H9 (cell line): ENCODE measurements at regions not wholly inside any gene's neighbourhood (a gene's known extent, or its start where the extent isn't known, plus 50 kb on each side); places are given as distances from the start of the nearest gene placed in this dataset.

Experiments used
- DNase-seq: peaks from one replicate; pipeline ENCODE4 v3.0.0-alpha.2; 2017
- H2AFZ ChIP-seq: one replicate; pipeline ENCODE4 v1.6.1; 2013; ENCODE audit warnings: mild to moderate bottlenecking, low read length, control low read depth, moderate library complexity
- H2AK5ac ChIP-seq: 2 replicates; pipeline ENCODE4 v1.6.1; 2013; ENCODE audit warnings: low read length, control low read depth, mixed read lengths; ENCODE audit not compliant: insufficient read length
- H2BK120ac ChIP-seq: one replicate; pipeline ENCODE4 v1.6.1; 2013; ENCODE audit warnings: low read depth, mild to moderate bottlenecking, low read length, control low read depth, inconsistent platforms; ENCODE audit not compliant: poor library complexity, severe bottlenecking
- H2BK12ac ChIP-seq: 2 replicates; pipeline ENCODE4 v1.6.1; 2013; ENCODE audit warnings: low read length, control low read depth, mixed read lengths, low read depth; ENCODE audit not compliant: insufficient read length
- H2BK15ac ChIP-seq: 2 replicates; pipeline ENCODE4 v1.6.1; 2013; ENCODE audit warnings: low read depth, low read length, control low read depth
- H2BK20ac ChIP-seq: one replicate; pipeline ENCODE4 v1.6.1; 2013; ENCODE audit warnings: low read depth, mild to moderate bottlenecking, low read length, control low read depth, inconsistent platforms; ENCODE audit not compliant: poor library complexity, severe bottlenecking
- H2BK5ac ChIP-seq: 2 replicates; pipeline ENCODE4 v1.6.1; 2013; ENCODE audit warnings: low read length, control low read depth, mixed read lengths; ENCODE audit not compliant: insufficient read length
- H3K14ac ChIP-seq: 2 replicates; pipeline ENCODE4 v1.6.1; 2013; ENCODE audit warnings: low read length, control low read depth; ENCODE audit not compliant: insufficient read depth
- H3K18ac ChIP-seq: 2 replicates; pipeline ENCODE4 v1.6.1; 2013; ENCODE audit warnings: low read depth, mild to moderate bottlenecking, mixed read lengths, low read length, control low read depth; ENCODE audit not compliant: insufficient read length
- H3K23ac ChIP-seq: 2 replicates; pipeline ENCODE4 v1.6.1; 2013; ENCODE audit warnings: low read length, control low read depth, mixed read lengths, low read depth; ENCODE audit not compliant: insufficient read length
- H3K23me2 ChIP-seq: 2 replicates; pipeline ENCODE4 v1.6.1; 2013; ENCODE audit warnings: low read depth, mild to moderate bottlenecking, mixed read lengths, low read length, control low read depth; ENCODE audit not compliant: insufficient read length, poor library complexity, severe bottlenecking
- H3K27ac ChIP-seq: 2 replicates; pipeline ENCODE4 v1.5.1; 2013; ENCODE audit warnings: low read length, control low read depth, mixed read lengths, low read depth; ENCODE audit not compliant: insufficient read length
- H3K27me3 ChIP-seq: 2 replicates; pipeline ENCODE4 v1.6.1; 2013; ENCODE audit warnings: low read length, control low read depth, inconsistent platforms; ENCODE audit not compliant: insufficient read depth
- H3K4ac ChIP-seq: 2 replicates; pipeline ENCODE4 v1.6.1; 2013; ENCODE audit warnings: low read depth, mild to moderate bottlenecking, control low read depth, inconsistent platforms, low read length, moderate library complexity
- H3K4me1 ChIP-seq: 2 replicates; pipeline ENCODE4 v1.6.1; 2013; ENCODE audit warnings: low read length, control low read depth, inconsistent platforms; ENCODE audit not compliant: insufficient read depth
- H3K4me2 ChIP-seq: 2 replicates; pipeline ENCODE4 v1.6.1; 2013; ENCODE audit warnings: low read length, control low read depth, mixed read lengths; ENCODE audit not compliant: insufficient read length, insufficient read depth
- H3K56ac ChIP-seq: 2 replicates; pipeline ENCODE4 v1.6.1; 2013; ENCODE audit warnings: low read depth, mild to moderate bottlenecking, mixed read lengths, low read length, control low read depth; ENCODE audit not compliant: insufficient read length
- H3K79me1 ChIP-seq: 2 replicates; pipeline ENCODE4 v1.6.1; 2013; ENCODE audit warnings: low read depth, mild to moderate bottlenecking, moderate library complexity, low read length, control low read depth, inconsistent platforms; ENCODE audit not compliant: insufficient read depth, poor library complexity, severe bottlenecking
- H3K79me2 ChIP-seq: 2 replicates; pipeline ENCODE4 v1.6.1; 2013; ENCODE audit warnings: low read length, control low read depth, inconsistent platforms; ENCODE audit not compliant: insufficient read depth
- H3K9ac ChIP-seq: 2 replicates; pipeline ENCODE4 v1.6.1; 2013; ENCODE audit warnings: low read length, control low read depth, mixed read lengths; ENCODE audit not compliant: insufficient read length; ENCODE audit errors: extremely low read depth
- H3K9me3 ChIP-seq: one replicate; pipeline ENCODE4 v1.6.1; 2013; ENCODE audit warnings: low read depth, low read length, inconsistent platforms; ENCODE audit not compliant: control insufficient read depth
- H3T11ph ChIP-seq: one replicate; pipeline ENCODE4 v1.6.1; 2013; ENCODE audit warnings: mild to moderate bottlenecking, low read length, control low read depth, inconsistent platforms
- H4K20me1 ChIP-seq: one replicate; pipeline ENCODE4 v1.6.1; 2013; ENCODE audit not compliant: control insufficient read depth, insufficient read length, insufficient read depth
- H4K5ac ChIP-seq: 2 replicates; pipeline ENCODE4 v1.6.1; 2013; ENCODE audit warnings: low read depth, mild to moderate bottlenecking, mixed read lengths, low read length, control low read depth; ENCODE audit not compliant: insufficient read length
- H4K8ac ChIP-seq: replicated peaks from 2 replicates; pipeline ENCODE4 v1.6.1; 2013; ENCODE audit warnings: low read length, control low read depth, mixed read lengths, low read depth; ENCODE audit not compliant: insufficient read length
- H4K91ac ChIP-seq: 2 replicates; pipeline ENCODE4 v1.6.1; 2013; ENCODE audit warnings: low read depth, mild to moderate bottlenecking, moderate library complexity, mixed read lengths, low read length, control low read depth; ENCODE audit not compliant: insufficient read length
- H3K27ac Mint-ChIP-seq, 3 experiments: 2 replicates in 2 of 3; 3 replicates in 1 of 3; pipeline ENCODE4 v1.8.0; 2020 to 2021; ENCODE audit warnings: mixed read lengths in 3 of 3, mild to moderate bottlenecking in 1 of 3, moderate library complexity in 1 of 3
- H3K27me3 Mint-ChIP-seq: 2 replicates; pipeline ENCODE4 v1.8.0; 2021; ENCODE audit warnings: low read depth, mild to moderate bottlenecking, moderate library complexity, mixed read lengths
- H3K36me3 Mint-ChIP-seq, 3 experiments: 2 replicates in 2 of 3; 3 replicates in 1 of 3; pipeline ENCODE4 v1.8.0; 2020 to 2021; ENCODE audit warnings: low read depth in 3 of 3, mixed read lengths in 3 of 3; ENCODE audit not compliant: insufficient read depth in 1 of 3
- H3K4me1 Mint-ChIP-seq, 2 experiments: 2 replicates each; pipeline ENCODE4 v1.8.0; 2020; ENCODE audit warnings: mixed read lengths in 2 of 2
- H3K4me3 Mint-ChIP-seq, 2 experiments: 2 replicates in 1 of 2; 3 replicates in 1 of 2; pipeline ENCODE4 v1.8.0; 2020 to 2021; ENCODE audit warnings: mild to moderate bottlenecking in 2 of 2, mixed read lengths in 2 of 2, moderate library complexity in 1 of 2
- H3K9me3 Mint-ChIP-seq, 2 experiments: 2 replicates in 1 of 2; 3 replicates in 1 of 2; pipeline ENCODE4 v1.8.0; 2020; ENCODE audit warnings: mild to moderate bottlenecking in 2 of 2, mixed read lengths in 2 of 2, moderate library complexity in 1 of 2
- WGBS: extraction: QIAGEN DNeasy Blood & Tissue Kit; methylation state at CpG from one replicate; pipeline ENCODE4 v1.1.7; 2013; ENCODE audit warnings: missing lambda C conversion rate, low lambda C conversion rate, mixed read lengths; ENCODE audit not compliant: insufficient read length; ENCODE audit errors: extremely low coverage; 5-methylcytosine and 5-hydroxymethylcytosine counted together
- TF ChIP-seq, protein P1 (sequence below): fragments of 200-600 bp; sonication (generic); conservative IDR thresholded peaks from 3 replicates; pipeline ENCODE4 v1.8.0; 2021; ENCODE audit warnings: antibody characterized with exemption, mild to moderate bottlenecking

DNA sequence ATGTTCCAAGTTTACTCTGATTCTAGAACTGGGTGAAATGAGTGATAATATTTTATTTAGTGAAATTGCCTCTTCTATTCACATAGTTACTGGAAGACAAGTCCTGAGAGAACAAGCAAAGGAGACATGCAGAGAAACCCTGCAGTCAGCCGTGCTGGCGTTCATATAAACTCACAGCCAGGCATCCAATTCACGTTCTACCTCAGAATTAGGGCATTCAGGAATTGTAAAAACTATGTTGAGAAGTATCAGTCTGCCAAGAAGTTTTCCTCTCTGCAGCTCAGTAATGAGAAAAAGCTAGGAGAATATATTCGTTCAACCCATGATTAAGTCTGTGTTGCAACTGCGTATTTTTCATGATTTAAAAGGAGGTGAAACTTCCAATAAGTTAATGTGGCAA is 156.2 kb upstream of the DSEL start:
- no peaks in the 10 kb centered on the region for H3K9me3 ChIP-seq
- no peak for DNase-seq
- peaks cover 5 to 7% of the 10 kb centered on the region in 2 experiments for H3K4me1 Mint-ChIP-seq
- H3K56ac ChIP-seq: no peak overlapping the region
- H3K79me1 ChIP-seq: no peaks in the 10 kb centered on the region
- H3K18ac ChIP-seq: no peak overlapping the region
- no peak overlapping the region for H3K9ac ChIP-seq
- no peak overlapping the region for H3T11ph ChIP-seq
- H2BK12ac ChIP-seq: no peak overlapping the region
- H3K4me2 ChIP-seq: no peak overlapping the region
- H3K27me3 Mint-ChIP-seq: no peaks in the 10 kb centered on the region
- no peak overlapping the region for H4K8ac ChIP-seq
- H3K36me3 Mint-ChIP-seq: no peaks in the 10 kb centered on the region
- H3K79me2 ChIP-seq: no peaks in the 10 kb centered on the region
- no peak overlapping the region for H2BK20ac ChIP-seq
- H4K5ac ChIP-seq: no peak overlapping the region
- no peak overlapping the region for H4K91ac ChIP-seq
- no peaks in the 10 kb centered on the region for H3K9me3 Mint-ChIP-seq
- H2BK15ac ChIP-seq: no peak overlapping the region
- no peaks in the 10 kb centered on the region for H3K23me2 ChIP-seq
- H3K27ac Mint-ChIP-seq: no peak overlapping the region
- H4K20me1 ChIP-seq: no peaks in the 10 kb centered on the region
- peaks cover 7% of the 10 kb centered on the region; the same call in 1 of the 2 replicates for H3K4me1 ChIP-seq
- H2AFZ ChIP-seq: no peak overlapping the region
- H3K14ac ChIP-seq: no peak overlapping the region
- H2AK5ac ChIP-seq: no peak overlapping the region
- no CpG with 5 or more reads among the region's 5 CpGs for WGBS
- TF ChIP-seq, protein P1, sequence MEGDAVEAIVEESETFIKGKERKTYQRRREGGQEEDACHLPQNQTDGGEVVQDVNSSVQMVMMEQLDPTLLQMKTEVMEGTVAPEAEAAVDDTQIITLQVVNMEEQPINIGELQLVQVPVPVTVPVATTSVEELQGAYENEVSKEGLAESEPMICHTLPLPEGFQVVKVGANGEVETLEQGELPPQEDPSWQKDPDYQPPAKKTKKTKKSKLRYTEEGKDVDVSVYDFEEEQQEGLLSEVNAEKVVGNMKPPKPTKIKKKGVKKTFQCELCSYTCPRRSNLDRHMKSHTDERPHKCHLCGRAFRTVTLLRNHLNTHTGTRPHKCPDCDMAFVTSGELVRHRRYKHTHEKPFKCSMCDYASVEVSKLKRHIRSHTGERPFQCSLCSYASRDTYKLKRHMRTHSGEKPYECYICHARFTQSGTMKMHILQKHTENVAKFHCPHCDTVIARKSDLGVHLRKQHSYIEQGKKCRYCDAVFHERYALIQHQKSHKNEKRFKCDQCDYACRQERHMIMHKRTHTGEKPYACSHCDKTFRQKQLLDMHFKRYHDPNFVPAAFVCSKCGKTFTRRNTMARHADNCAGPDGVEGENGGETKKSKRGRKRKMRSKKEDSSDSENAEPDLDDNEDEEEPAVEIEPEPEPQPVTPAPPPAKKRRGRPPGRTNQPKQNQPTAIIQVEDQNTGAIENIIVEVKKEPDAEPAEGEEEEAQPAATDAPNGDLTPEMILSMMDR: no peak
- no peaks in the 10 kb centered on the region for H3K27me3 ChIP-seq
- H2BK120ac ChIP-seq: no peak overlapping the region
- no peak overlapping the region for H3K27ac ChIP-seq
- H3K4ac ChIP-seq: no peak overlapping the region
- H3K4me3 Mint-ChIP-seq: no peak overlapping the region
- H2BK5ac ChIP-seq: no peak overlapping the region
- no peak overlapping the region for H3K23ac ChIP-seq
